CD14-positive monocyte (primary cell): ENCODE measurements at regions not wholly inside any gene's neighbourhood (a gene's known extent, or its start where the extent isn't known, plus 50 kb on each side); places are given as distances from the start of the nearest gene placed in this dataset.

Source experiments
- DNase-seq, 3 donors: peaks; one replicate each; pipeline ENCODE4 v3.0.0-alpha.2; 2011 to 2022
- H2AFZ ChIP-seq: 2 replicates; pipeline ENCODE4 v1.6.0; 2012; ENCODE audit warnings: mild to moderate bottlenecking, low read depth, low read length, inconsistent platforms; ENCODE audit not compliant: insufficient read depth, poor library complexity, severe bottlenecking
- H3K27ac ChIP-seq, 2 donors: 1 replicate in 1 of 2; 2 replicates in 1 of 2; pipeline ENCODE4 v1.5.1; 2012 to 2013; ENCODE audit warnings: low read length in 2 of 2, control low read depth in 1 of 2, inconsistent platforms in 1 of 2, low read depth in 1 of 2, mild to moderate bottlenecking in 1 of 2
- H3K27me3 ChIP-seq, 2 donors: one replicate each; pipeline versions ENCODE4 v1.6.0 to v1.6.1; 2011 to 2013; ENCODE audit warnings: low read length in 2 of 2; ENCODE audit not compliant: control insufficient read depth in 2 of 2, insufficient read depth in 2 of 2
- H3K36me3 ChIP-seq, 2 donors: replicated peaks in 1 of 2; 1 replicate in 1 of 2; 2 replicates in 1 of 2; pipeline versions ENCODE4 v1.5.1 to v1.6.1; 2012 to 2013; ENCODE audit warnings: low read length in 2 of 2, control low read depth in 1 of 2, inconsistent platforms in 1 of 2, mild to moderate bottlenecking in 1 of 2; ENCODE audit not compliant: insufficient read depth in 2 of 2, control insufficient read depth in 1 of 2
- H3K4me1 ChIP-seq, 2 donors: 1 replicate in 1 of 2; 2 replicates in 1 of 2; pipeline versions ENCODE4 v1.5.1 to v1.6.1; 2012 to 2013; ENCODE audit warnings: low read length in 2 of 2, control low read depth in 1 of 2, inconsistent platforms in 1 of 2, mild to moderate bottlenecking in 1 of 2, moderate library complexity in 1 of 2; ENCODE audit not compliant: insufficient read depth in 2 of 2, control insufficient read depth in 1 of 2
- H3K4me2 ChIP-seq: replicated peaks from 2 replicates; pipeline ENCODE3; 2012; ENCODE audit warnings: low read length, moderate library complexity, mild to moderate bottlenecking; ENCODE audit not compliant: poor library complexity, severe bottlenecking; ENCODE audit errors: extremely low read depth
- H3K4me3 ChIP-seq, 3 experiments: fragments of 200-600 bp in 1 of 3; sonication (generic) in 1 of 3; replicated peaks in 1 of 3; 1 replicate in 2 of 3; 2 replicates in 1 of 3; pipeline ENCODE4 v1.5.1; 2011 to 2013; ENCODE audit warnings: low read length in 3 of 3, mild to moderate bottlenecking in 3 of 3, control low read depth in 2 of 3, low read depth in 2 of 3, inconsistent platforms in 1 of 3, moderate library complexity in 1 of 3
- H3K79me2 ChIP-seq: 2 replicates; pipeline ENCODE4 v1.6.0; 2012; ENCODE audit warnings: mild to moderate bottlenecking, control low read depth, inconsistent platforms, low read length, moderate library complexity; ENCODE audit not compliant: insufficient read depth
- H3K9ac ChIP-seq: 2 replicates; pipeline ENCODE4 v1.6.0; 2017; ENCODE audit warnings: low read length, mild to moderate bottlenecking; ENCODE audit not compliant: insufficient read depth, poor library complexity, severe bottlenecking
- H3K9me3 ChIP-seq, 2 donors: replicated peaks in 1 of 2; 1 replicate in 1 of 2; 2 replicates in 1 of 2; pipeline versions ENCODE4 v1.5.1 to v1.6.1; 2012 to 2013; ENCODE audit warnings: low read length in 2 of 2, control low read depth in 1 of 2; ENCODE audit not compliant: control insufficient read depth in 1 of 2, insufficient read depth in 1 of 2
- H4K20me1 ChIP-seq: 2 replicates; pipeline ENCODE4 v1.6.0; 2012; ENCODE audit warnings: mild to moderate bottlenecking, low read length, control low read depth, moderate library complexity; ENCODE audit not compliant: insufficient read depth
- H3K27ac Mint-ChIP-seq, 7 donors: one replicate each; pipeline ENCODE4 v1.8.0; 2020; ENCODE audit warnings: mild to moderate bottlenecking in 7 of 7, mixed read lengths in 7 of 7, moderate library complexity in 6 of 7, inconsistent platforms in 2 of 7
- H3K27me3 Mint-ChIP-seq, 3 donors: one replicate each; pipeline ENCODE4 v1.8.0; 2021 to 2022; ENCODE audit warnings: low read depth in 3 of 3, mild to moderate bottlenecking in 3 of 3, mixed read lengths in 3 of 3, moderate library complexity in 3 of 3, inconsistent platforms in 1 of 3
- H3K36me3 Mint-ChIP-seq, 2 donors: one replicate each; pipeline ENCODE4 v1.8.0; 2020; ENCODE audit warnings: mixed read lengths in 2 of 2, inconsistent platforms in 1 of 2, mild to moderate bottlenecking in 1 of 2
- H3K4me1 Mint-ChIP-seq: one replicate; pipeline ENCODE4 v1.8.0; 2020; ENCODE audit warnings: mild to moderate bottlenecking, mixed read lengths
- H3K4me3 Mint-ChIP-seq, 2 donors: one replicate each; pipeline ENCODE4 v1.8.0; 2020; ENCODE audit warnings: mild to moderate bottlenecking in 2 of 2, mixed read lengths in 2 of 2, moderate library complexity in 1 of 2
- H3K9me3 Mint-ChIP-seq, 7 donors: one replicate each; pipeline ENCODE4 v1.8.0; 2020 to 2022; ENCODE audit warnings: mixed read lengths in 7 of 7, mild to moderate bottlenecking in 6 of 7, moderate library complexity in 6 of 7, inconsistent platforms in 2 of 7
- WGBS: methylation state at CpG from one replicate; pipeline ENCODE4 v1.1.5; 2013; ENCODE audit warnings: missing lambda C conversion rate; ENCODE audit not compliant: insufficient coverage; 5-methylcytosine and 5-hydroxymethylcytosine counted together
- intact Hi-C, 2 donors: fragments of 100-400 bp; cut with micrococcal nuclease; formaldehyde crosslinking; loops; one replicate each; pipeline versions ENCODE4 v1.15.0 to v1.15.1; 2023
- TF ChIP-seq, protein P1 (sequence below): fragments of 200-600 bp; IDR thresholded peaks from one replicate; pipeline ENCODE4 v1.8.0; 2022; ENCODE audit warnings: antibody characterized with exemption, mild to moderate bottlenecking

DNA sequence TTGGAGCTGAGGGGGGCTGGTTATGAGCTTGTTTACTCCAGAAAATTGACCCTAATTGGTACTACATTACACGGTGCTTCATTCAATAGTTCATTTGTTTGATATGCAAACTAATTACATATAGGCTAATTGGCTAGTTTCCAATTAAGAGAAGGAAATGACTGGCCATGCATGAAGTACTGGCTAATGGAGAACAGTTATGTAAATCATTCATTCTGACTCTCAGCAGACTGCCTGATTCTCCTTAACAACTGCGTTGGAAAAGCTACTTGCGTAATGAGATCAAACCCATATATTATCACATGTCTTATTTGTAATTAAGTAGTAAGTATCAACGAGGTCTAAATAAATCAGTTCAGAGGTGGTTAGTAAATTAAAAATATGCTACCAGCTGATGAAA, 81.8 kb upstream of the CTTNBP2 start:
- H3K4me2 ChIP-seq: no peak overlapping the region
- WGBS: no CpG with 5 or more reads among the region's 4 CpGs
- H3K36me3 Mint-ChIP-seq: no peaks in the 10 kb centered on the region
- H3K4me1 Mint-ChIP-seq: no peaks in the 10 kb centered on the region
- peaks cover 1 to 3% (median 2%) of the 10 kb centered on the region in 3 donors for H3K27me3 Mint-ChIP-seq
- no peak for DNase-seq
- H3K9me3 Mint-ChIP-seq: no peaks in the 10 kb centered on the region
- H4K20me1 ChIP-seq: no peaks in the 10 kb centered on the region
- H3K4me1 ChIP-seq: no peaks in the 10 kb centered on the region
- TF ChIP-seq, protein P1, sequence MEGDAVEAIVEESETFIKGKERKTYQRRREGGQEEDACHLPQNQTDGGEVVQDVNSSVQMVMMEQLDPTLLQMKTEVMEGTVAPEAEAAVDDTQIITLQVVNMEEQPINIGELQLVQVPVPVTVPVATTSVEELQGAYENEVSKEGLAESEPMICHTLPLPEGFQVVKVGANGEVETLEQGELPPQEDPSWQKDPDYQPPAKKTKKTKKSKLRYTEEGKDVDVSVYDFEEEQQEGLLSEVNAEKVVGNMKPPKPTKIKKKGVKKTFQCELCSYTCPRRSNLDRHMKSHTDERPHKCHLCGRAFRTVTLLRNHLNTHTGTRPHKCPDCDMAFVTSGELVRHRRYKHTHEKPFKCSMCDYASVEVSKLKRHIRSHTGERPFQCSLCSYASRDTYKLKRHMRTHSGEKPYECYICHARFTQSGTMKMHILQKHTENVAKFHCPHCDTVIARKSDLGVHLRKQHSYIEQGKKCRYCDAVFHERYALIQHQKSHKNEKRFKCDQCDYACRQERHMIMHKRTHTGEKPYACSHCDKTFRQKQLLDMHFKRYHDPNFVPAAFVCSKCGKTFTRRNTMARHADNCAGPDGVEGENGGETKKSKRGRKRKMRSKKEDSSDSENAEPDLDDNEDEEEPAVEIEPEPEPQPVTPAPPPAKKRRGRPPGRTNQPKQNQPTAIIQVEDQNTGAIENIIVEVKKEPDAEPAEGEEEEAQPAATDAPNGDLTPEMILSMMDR: no peak
- H3K9me3 ChIP-seq: no peaks in the 10 kb centered on the region
- intact Hi-C loops: no loop called here
- H3K36me3 ChIP-seq: no peaks in the 10 kb centered on the region
- no peak overlapping the region for H2AFZ ChIP-seq
- H3K9ac ChIP-seq: no peak overlapping the region
- H3K27me3 ChIP-seq: no peaks in the 10 kb centered on the region
- no peak overlapping the region for H3K4me3 Mint-ChIP-seq
- no peak overlapping the region for H3K27ac Mint-ChIP-seq
- no peak overlapping the region for H3K4me3 ChIP-seq
- no peak overlapping the region for H3K27ac ChIP-seq
- H3K79me2 ChIP-seq: no peaks in the 10 kb centered on the region

DNA sequence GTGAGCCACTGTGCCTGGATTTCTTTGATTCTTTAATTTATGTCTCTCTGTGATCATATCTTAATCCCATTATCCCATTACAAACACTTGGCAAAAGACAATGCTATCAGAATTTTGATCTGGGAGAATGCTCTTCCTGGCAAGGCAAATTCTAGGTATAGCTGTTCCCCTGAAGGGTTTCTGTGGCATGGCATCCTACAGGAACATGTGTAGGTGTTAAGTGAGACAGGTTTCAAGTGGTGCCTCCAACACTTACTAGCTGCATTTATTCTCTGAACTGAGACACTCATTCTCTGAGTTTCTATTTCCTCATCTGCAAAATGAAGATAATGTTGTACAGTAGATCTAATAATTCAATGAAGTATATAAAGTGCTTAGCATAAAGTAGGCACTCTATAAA, 87.1 kb upstream of the CTTNBP2 start:
- H3K79me2 ChIP-seq: no peaks in the 10 kb centered on the region
- Mint-ChIP-seq H3K9me3 (peaks cover 0 to 2% (median 0%) of the 10 kb centered on the region in 7 donors), H3K27me3 (peaks cover 0 to 3% (median 1%) of the 10 kb centered on the region in 3 donors), H3K4me3 (no peak overlapping the region), H3K27ac (no peak overlapping the region), H3K4me1 (no peaks in the 10 kb centered on the region), H3K36me3 (no peaks in the 10 kb centered on the region)
- H4K20me1 ChIP-seq: no peaks in the 10 kb centered on the region
- H3K4me3 ChIP-seq: no peak overlapping the region
- H3K27me3 ChIP-seq: no peaks in the 10 kb centered on the region
- no peaks in the 10 kb centered on the region for H3K36me3 ChIP-seq
- no peaks in the 10 kb centered on the region for H3K9me3 ChIP-seq
- no peak overlapping the region for H3K4me2 ChIP-seq
- no peak for DNase-seq
- no peaks in the 10 kb centered on the region for H3K4me1 ChIP-seq
- intact Hi-C loops: no loop called here
- H3K27ac ChIP-seq: no peak overlapping the region
- no peak overlapping the region for H3K9ac ChIP-seq
- H2AFZ ChIP-seq: no peak overlapping the region
- TF ChIP-seq, protein P1: no peak
